Cerebellar nuclear complex (tissue), 1 donor: ENCODE measurements at regions not wholly inside any gene's neighbourhood (a gene's known extent, or its start where the extent isn't known, plus 50 kb on each side); places are given as distances from the start of the nearest gene placed in this dataset.

ENCODE experiments used
- DNase-seq, 2 experiments: peaks; one replicate each; lab custom pipeline; 2025; lab: John Stamatoyannopoulos, UW

DNA sequence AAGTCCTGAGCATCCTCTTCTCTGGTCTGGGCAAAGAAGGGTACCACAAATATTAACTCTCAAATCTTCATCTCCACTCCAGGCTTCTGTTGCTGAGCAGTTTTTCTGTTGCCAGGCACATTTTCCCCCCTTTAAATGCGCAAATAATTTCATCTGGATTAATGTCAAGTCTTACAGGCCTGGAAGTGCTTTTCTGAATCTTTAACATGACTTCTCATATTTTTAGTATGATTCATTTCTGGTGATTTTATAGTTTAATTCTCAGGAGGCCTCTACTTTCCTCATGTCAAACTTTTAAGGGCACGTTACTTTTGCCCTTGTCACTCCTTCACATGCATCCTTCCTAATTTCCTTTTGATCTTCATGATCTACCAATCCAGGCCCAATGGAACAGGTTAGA lies 510.2 kb downstream of the METTL15 start:
- DNase-seq = no peak

DNA sequence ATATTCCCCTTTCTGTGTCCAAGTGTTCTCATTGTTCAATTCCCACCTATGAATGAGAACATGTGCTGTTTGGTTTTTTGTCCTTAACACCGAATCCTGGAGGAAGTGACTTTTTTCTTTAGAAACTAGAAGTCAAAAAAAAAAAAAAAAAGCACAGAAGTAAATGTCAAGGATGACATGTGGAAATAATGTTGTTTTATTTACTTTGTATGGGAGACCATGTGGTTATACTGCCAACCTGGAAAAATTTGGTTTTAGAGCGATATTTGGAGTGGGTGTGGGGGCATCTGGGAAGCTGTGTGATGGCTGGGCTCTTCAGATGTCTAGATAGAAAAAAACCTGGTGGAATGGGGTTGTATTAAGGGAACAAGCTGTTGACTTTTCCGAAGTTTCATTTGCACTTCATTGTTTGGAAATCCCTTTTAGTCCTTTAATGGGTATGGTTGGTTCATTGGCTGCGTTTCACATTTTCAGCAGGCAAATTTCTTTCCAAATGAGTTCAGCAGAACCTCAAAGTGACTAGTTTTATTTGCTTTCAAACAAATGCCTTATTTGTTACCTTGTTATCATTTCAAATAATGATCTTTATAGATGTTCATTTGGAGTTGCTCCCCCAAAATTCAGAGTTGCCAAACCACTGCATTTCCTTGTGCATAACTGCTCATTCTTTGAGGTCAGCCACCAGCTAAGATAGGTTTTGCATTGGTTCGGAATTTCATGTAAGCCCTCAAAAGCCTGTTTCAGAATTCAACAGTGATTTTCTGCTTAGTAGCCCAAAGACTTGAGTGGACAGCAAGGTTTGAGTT lies 508.2 kb downstream of the METTL15 start:
- no peak for DNase-seq

DNA sequence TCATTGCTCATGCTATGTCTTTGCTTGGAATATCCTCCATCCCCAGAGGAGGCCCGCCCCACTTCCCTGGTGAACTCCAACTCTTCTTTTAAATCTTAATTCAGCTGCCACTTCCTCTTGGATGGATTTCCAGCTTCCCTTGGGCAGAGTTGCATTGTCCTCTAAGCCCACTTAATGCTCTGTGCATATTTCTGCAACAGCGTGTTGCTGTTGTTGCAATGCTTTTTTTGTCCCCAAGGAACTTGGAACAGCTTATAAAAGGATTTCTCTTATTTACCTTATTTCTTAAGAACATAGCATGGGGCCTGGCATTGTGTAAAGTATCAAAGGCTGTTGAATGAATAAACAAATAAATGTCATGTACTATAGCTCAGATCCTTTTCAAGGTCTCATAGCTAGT lies 507.4 kb downstream of the METTL15 start:
- DNase-seq = no peak

DNA sequence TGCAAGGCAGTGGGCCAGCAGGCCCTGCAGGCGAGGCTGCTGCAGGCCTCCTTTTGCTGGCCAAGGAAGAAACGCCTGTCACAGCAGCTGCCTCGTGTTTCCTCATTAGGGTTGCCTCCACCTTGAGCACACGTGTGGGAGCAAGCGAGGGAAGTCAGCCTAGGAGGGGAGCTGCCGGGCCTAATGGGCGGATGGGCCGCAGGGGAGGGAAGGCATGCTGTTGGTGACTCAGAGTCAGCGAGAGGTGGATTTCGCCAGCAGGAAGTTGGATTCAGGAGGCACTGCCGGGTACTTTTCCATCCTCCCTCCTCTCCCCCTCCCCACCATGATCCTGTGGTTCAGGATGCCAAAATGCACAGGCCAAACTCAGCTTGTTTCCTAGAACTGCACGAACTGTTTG lies 498.7 kb downstream of the METTL15 start:
- no peak for DNase-seq

DNA sequence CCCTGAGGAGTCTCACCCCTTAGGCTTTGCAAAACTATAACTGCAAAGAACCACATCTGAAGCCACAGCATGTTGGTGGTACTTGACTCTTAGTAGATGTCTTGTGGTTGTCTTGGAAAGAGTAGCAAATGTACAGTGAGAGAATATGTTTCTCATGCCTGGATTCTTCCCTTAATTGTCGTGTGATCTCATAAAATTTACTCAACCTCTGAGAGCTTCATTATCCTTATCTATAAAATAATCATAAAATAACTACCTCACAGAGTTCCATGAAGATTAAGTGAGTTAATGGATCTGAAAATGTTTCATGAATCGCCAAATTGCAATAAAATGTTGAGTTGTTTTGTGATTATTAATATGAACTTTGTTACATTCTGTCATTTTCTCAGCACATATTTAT lies 491.5 kb downstream of the METTL15 start:
- no peak for DNase-seq

DNA sequence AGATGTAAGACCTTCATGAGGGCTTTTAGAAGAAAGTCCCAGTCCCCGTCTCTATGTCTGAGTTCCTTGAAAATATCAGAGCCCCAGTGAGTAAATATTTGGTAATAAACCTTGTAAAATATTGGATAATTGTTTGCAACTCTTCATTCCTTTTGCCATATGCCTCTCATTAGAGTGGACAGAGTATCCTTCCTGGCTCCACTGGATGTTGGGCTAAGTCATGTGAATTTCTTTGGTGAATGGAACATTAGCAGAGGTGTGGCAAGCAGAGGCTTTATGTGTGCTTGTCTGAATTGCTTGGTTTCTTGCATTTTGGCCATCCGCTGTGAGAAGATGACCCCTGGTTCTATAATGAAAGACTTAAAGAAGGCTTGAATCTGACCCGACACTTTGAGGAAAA lies 490.3 kb downstream of the METTL15 start:
- DNase-seq = no peak

DNA sequence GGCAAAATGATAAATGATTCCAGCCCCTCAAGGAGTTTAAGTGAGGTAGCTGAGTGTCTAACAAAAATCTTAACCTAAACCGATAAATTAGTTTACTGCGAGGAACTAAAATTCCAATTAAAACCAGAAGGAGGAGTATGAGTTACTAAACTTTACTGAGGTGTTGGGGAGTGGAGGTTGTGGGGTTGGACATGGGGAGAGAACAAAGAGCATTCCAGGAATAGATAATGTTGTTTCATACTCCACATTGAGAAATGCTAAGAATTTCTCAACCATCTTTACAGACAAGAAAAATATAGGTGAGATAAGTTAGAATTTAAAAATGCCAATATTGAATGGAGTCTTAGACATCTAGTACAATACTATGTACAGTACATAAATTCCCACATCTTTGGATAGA lies 488.6 kb downstream of the METTL15 start:
- DNase-seq = no peak

DNA sequence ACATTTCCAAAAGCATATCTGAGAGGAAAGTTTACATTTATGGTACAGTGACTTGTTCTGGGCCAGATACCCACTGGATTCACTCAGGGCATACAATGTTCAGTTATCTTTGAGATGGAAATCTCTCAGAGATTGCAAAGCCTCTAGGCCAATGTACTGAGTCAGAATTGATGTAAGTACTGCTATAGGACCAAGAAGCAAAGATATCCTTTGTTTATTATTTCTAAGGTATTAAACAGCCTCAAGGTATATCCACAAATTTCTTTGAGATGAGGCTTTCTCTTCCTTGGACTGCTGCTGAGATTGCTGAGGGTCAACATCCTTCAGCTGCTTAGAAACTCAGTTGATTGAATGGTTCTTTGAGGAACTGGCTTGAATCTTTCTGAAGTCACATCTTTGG lies 484.0 kb downstream of the METTL15 start:
- no peak for DNase-seq

DNA sequence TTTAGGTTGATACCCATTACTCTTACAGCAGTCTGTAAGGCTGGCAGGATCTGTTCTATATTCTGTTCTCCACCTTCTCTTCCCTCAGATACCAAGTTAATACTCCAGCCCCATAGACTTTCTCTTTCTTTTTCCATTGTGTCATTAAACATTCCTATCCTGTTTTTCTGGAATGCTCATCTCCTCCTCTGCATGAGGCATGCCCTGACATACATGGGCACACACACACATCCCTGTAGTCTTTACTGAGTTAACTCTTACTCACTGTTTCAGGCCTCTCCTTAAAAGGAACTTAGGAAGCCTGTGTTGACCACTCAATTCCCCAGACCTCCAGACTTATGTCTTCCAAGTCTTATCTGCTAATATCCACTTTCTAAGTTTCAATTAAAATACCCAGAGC lies 476.8 kb downstream of the METTL15 start:
- no peak for DNase-seq

DNA sequence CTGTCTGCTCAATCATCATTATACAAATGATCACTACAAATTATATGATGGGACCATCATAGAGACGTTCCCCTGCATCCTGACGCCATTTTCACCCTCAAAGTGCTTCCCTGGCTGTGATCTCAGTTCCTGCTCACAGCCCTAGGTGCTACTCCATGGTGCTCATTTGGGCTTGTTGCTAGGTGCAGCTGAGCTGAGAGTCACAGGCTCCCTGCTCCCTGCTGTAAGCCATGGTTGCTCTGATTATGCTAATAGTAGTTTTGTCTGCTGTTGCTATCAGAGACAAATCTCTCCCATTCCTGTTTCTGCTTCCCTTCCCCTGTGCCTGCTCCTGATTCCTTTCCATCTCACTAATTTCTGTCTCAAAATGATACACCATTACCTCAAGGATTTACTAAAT lies 474.3 kb downstream of the METTL15 start:
- no peak for DNase-seq

DNA sequence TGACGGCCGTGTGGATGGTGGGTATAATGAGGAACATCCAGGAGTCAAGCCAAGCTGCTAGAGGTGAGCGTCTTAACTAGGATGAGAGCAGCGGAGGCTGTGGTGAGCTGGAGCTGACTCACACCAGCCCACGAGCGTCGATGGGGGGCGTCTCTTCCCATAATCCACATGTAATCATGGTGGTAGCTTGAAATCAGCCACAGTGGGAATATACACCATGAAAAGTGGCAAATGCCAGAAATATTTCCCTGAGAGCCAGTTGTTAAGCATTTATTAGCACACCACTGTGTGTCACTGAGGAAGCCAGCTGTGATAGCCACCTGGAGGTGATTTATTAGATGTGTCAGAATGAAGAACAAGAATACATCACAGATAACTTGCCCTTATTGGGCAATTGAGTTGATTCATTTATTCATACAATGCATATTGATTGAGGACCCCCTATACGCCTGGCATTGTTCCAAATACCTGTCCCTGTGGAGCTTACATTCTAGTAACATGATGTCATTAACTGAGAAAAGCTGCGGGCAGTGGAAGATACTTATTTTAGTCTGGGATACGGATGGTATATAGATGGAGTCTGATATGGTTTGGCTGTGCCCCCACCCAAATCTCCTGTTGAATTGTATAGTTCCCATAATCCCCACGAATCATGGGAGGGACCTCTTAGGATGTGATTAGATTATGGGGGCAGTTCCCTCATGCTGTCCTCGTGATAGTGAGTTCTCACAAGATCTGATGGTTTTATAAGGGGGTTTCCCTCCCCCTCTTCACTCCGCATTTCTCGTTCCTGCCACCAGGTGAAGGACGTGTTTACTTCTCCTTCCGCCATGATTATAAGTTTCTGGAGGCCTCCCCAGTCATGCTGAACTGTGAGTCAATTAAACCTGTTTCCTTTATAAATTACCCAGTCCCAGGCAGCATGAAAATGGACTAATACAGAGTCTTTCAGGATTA lies 473.4 kb downstream of the METTL15 start:
- no peak for DNase-seq

DNA sequence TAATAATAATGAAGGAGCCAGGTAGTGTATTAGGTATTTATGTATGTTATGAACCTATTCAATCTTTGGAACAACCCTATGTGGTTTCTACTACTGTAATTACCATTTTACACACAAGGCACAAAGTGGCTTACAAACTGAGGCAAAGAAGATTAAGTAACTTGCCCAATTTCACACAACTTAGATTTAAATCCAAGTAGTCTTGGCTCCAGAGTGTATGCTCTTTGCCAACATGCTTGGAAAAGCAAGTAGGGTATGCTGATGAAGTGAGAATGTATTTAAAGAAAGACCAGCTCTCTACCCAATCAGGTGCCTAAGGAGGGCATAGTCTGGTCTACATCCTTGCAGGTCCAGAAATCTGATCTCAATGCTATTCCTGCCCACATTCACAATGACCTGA lies 463.2 kb downstream of the METTL15 start:
- no peak for DNase-seq

DNA sequence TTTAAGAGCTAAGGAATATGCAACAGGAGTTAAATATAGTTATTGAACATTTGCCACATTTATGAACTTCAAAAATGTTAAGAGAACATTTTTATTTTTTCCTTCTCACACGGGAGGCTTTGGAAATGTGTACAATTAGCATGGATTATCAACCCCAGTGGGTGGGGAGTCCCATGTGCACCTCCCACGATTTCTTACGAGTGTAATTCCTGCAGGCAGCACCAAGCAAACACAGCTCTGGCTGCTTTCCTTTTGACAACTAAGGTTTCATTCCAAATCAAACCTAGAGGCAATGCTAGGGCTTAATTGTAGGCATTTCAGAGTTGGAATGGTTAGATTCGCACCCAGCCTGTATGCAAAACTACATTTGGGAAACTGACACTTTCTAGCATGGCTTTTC lies 460.9 kb downstream of the METTL15 start:
- DNase-seq = no peak

DNA sequence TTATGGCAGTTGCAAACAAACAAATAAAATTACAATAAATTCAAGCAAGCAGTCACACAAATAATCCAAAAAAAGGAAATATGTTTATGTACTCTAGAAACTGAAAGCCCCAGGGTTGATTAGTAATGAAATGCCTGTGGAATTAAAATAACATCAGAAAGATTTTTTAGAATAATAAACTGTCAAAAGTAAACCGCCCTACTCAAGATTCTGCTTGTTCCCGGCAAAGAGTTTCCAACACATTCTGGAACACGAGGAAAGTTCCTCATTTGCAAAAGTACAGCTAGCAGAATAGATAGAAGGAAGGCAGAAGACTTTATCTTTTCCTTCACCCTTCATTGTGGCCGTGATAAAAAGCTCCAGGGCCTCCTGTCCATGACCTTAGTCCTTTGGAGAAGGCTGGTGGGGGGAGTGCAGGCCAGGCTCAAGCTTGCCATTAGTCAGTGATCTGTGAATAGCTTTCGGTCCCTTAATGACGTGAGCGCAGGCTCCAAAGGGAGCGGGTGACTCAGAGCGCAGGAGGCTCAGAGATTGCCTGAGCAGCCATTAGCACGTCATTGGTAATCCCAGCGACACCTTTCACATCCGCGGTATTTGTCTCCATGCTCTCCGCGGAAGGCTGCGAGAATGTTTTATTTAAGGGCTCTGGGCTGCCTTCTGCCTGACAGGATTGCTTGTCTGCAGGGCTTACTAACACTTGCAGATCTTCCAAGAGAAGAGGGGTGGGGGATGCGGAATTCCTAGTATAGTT lies 458.3 kb downstream of the METTL15 start:
- no peak for DNase-seq

DNA sequence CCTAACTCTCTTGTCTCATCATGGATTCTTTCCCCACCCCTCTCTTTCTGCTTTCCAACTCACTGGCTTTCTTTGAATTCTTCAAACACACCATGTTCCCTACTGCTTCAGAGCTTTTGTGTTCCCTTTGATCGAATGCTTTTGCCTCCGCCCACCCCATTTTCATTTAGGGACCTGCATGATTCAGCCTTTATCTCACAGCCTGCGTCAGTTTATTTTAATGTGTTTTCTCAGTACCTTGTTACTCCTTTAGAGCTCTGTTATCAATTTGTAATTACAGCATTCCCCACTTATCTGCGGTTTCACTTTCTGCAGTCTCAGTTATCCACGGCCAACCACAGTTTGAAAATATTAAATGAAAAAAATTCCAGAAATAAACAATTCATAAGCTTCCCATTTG lies 451.3 kb downstream of the METTL15 start:
- DNase-seq = no peak

DNA sequence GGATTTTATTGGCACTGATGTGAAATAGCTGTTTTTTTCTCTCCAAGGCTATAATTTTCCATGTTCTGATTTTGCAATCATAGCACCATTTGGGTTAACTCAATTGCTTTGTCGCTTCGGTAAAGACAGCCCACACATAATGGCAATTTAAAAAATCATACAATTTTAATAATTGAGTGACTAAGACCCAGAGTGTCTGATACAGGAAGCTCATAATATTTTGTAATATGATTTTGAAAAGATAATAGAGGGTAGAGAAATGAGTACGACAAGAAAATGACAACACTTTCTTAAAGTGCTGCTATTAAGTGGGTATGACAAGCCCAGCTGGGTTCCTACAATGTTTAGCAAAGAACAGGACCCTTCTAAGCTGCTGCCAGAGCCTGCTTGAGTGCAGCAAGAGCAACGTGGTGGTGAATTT lies 439.1 kb downstream of the METTL15 start:
- DNase-seq = no peak

DNA sequence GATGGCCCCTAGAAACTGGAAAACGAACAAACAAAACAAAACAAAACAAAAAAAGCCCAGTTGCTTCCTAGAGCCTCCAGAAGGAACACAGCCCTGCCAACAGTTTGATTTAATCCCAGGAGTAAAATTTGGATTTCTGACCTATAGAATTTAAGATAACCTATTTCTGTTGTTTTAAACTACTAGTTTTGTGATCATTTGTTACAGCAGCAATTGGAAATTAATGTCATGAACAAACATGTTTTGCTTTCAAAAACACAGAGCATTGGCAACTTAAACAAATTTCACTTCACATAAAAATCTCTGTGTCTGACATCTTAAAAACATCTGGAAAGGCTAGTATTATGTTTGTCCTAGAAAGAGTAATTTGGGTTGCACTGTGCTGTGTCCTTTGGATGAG lies 437.3 kb downstream of the METTL15 start:
- DNase-seq = no peak

DNA sequence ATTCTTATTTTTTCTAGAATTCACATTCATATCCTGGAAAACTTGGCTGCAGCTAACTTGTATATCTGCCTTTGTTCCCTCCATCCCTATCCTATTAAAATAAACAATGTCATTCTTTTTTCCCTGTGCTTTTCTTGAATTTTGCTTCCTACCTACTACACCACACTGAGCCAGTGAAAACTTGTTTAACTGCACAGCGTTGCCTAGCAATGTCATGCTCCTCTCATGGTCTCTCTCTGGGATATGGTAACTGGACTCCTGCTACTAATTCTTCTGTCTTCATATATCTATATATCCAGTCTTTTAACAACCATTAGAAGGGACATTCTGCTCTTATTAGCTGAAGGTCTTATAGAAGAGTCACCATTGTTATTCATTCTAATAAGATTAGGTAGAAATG lies 434.4 kb downstream of the METTL15 start:
- DNase-seq = no peak

DNA sequence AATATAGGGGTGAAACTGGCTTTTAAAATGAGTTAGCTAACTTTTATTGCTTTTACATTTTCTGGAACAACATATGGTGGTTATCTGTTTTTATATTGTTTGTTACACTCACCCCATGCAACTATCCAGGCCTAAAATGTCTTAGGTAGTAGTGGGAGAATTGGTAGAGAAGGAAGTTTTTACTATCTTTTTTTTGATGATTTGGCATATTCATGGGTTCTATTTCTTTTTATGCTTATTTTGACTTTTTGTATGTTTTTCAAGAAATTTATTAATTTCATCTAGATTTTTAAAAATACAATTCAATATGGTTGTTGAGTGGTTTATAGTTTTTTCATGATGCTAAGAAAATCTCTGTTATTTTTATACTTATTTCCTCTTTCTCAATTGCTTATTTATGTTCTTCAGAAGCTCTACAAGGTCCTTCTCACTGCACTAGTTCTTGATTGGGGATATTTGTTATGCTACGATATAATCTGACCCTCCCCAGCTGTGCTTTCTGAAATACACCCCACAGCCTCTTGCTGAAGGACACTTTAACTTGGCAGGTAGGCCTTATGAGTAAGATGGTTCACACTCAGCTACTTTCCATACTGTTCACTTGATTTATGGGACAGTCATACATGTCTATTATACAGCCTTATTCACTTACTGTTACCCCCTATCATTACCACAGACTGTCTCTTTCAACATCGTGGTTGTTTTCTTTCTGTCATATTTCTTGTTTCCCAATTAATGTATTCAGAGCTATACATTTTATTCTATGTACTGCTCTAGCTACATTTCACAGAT lies 431.2 kb downstream of the METTL15 start:
- DNase-seq = no peak

DNA sequence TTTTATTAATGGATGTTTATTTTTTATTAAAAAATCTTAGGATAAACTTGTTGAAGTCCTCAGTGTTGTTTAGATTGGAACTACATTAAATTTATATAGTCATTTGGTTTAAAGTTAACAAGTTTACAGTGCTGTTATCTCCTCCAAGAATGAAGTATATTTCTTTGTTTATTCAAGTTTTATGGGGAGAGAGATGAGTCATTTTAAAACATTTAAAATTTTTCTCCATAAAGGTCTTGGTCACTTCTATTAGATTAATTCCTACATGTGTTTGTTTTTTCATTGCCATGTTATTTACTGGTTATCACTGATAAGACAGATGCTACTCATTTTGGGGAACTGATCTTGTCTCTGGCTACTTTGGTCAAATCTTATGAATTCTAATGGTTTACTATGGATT lies 429.6 kb downstream of the METTL15 start:
- no peak for DNase-seq

DNA sequence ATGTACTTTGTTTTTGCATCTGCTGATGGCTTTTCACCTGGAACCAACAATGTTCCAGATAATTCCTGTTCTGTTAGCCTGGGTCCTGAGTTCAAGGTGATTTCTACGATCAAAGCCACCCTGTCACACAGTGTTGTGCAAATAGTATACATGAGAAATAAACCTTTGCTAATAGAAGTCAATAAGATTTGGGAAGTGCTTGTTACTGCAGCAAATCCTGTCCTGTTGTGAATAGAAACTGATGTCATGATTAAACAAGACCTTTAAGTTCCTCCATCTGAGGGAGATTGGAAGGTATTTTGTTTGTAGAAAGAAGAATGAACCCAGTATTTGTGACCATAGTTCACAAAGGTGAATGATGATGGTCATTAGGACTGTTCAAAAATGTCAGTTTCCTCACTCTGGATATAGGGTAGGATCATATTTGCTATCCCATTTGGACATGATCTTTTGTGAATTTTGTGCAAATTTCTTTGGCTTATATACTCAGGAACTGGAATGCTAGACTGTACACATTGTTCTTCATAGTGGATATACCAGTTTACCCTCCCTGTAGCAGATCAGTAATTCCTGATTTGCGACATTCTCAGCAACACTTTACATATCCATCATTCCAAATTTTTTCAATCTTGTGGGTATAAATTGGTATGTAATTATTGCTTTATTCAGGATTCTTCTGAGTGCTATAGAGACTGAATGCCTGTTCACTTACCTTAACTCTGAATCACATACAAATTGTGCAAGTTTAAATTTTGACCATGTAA lies 428.5 kb downstream of the METTL15 start:
- DNase-seq = no peak
